Psoas muscle (tissue), 7 donors: ENCODE measurements at regions not wholly inside any gene's neighbourhood (a gene's known extent, or its start where the extent isn't known, plus 50 kb on each side); places are given as distances from the start of the nearest gene placed in this dataset.

Experiments
- ATAC-seq, 4 donors: fragments of 200-7000 bp; cut with Tn5 transposase; one replicate each; pipeline ENCODE4 v1.9.1; 2020; ENCODE audit warnings: moderate library complexity in 3 of 4, mild to moderate bottlenecking in 2 of 4
- DNase-seq, 2 donors: peaks; one replicate each; pipeline ENCODE4 v3.0.0-alpha.2; 2020
- H3K27ac ChIP-seq: fragments of 200-600 bp; one replicate; pipeline ENCODE4 v1.8.0; 2022
- H3K27me3 ChIP-seq, 3 donors: fragments of 200-600 bp in 1 of 3; one replicate each; pipeline versions ENCODE4 v1.6.1 to v1.8.0; 2013 to 2022; ENCODE audit warnings: low read length in 2 of 3, mild to moderate bottlenecking in 2 of 3, moderate library complexity in 1 of 3; ENCODE audit not compliant: insufficient read depth in 3 of 3
- H3K36me3 ChIP-seq, 2 donors: fragments of 200-600 bp in 1 of 2; one replicate each; pipeline versions ENCODE4 v1.6.1 to v1.8.0; 2013 to 2022; ENCODE audit warnings: low read depth in 1 of 2, mild to moderate bottlenecking in 1 of 2, moderate library complexity in 1 of 2; ENCODE audit not compliant: insufficient read depth in 1 of 2
- H3K4me1 ChIP-seq: fragments of 200-600 bp; one replicate; pipeline ENCODE4 v1.8.0; 2022
- H3K4me3 ChIP-seq: fragments of 200-600 bp; one replicate; pipeline ENCODE4 v1.8.0; 2022; ENCODE audit warnings: mild to moderate bottlenecking
- H3K9me3 ChIP-seq: fragments of 200-600 bp; one replicate; pipeline ENCODE4 v1.8.0; 2022
- CTCF ChIP-seq: fragments of 200-600 bp; IDR thresholded peaks from one replicate; pipeline ENCODE4 v1.8.0; 2022; ENCODE audit warnings: antibody characterized with exemption
- WGBS, 3 donors: extraction: QIAGEN DNeasy Blood & Tissue Kit; methylation state at CpG; one replicate each; pipeline versions ENCODE4 v1.1.6 to v1.1.7; 2013; 5-methylcytosine and 5-hydroxymethylcytosine counted together
- intact Hi-C, 2 donors: fragments of 100-400 bp; cut with DNase I; formaldehyde crosslinking; loops; one replicate each; pipeline versions ENCODE4 v1.11.0 to v1.14.2; 2022
- donor health status: healthy with polysubstance abuse.
- donor health status: DM: no; HTN: no; CAD: no; lungs with moderate emphysema.
- donor health status: Bipolar disorder and iron deficiency.
- donor health status: healthy.
- donor health status: DM: yes; HTN: yes; CAD: no.
- donor health status: DM: no; HTN: no; CAD: no.
- donor health status: DM: yes; HTN: yes; CAD: no.

- H3K27ac ChIP-seq = no peak overlapping the region
- no peak overlapping the region for H3K4me3 ChIP-seq
- 41 to 54% (median 42%) methylated on average over 6 of the region's 6 CpGs for WGBS, 3 donors
- no peaks in the 10 kb centered on the region for H3K27me3 ChIP-seq
- H3K9me3 ChIP-seq = no peaks in the 10 kb centered on the region
- DNase-seq (no peak), ATAC-seq (no peak)
- TF ChIP-seq CTCF = no peak
- no peaks in the 10 kb centered on the region for H3K4me1 ChIP-seq
- no peaks in the 10 kb centered on the region for H3K36me3 ChIP-seq
- intact Hi-C loops = no loop called here
These were observed 194.4 kb downstream of the TMX3 start for GRCh38 chr18:68520406-68521075.

DNA sequence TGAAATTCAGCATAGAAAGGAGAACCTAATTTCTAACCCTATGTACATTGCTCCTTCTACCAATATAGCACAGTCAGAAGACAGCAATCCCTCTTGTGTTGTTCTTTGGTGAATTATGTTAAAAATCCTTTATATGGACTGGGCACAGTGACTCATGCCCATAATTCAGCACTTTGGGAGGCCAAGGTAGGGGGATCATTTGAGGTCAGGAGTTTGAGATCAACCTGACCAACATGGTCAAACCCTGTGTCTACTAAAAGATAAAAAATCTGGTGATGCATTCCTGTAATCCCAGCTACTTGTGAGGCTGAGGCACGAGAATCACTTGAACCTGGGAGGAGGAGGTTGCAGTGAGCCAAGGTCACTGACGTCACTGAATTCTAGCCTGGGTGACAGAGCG, 195.6 kb downstream of the TMX3 start:
- H3K9me3 ChIP-seq = no peaks in the 10 kb centered on the region
- DNase-seq (no peak), ATAC-seq (no peak)
- H3K4me3 ChIP-seq = no peak overlapping the region
- no peaks in the 10 kb centered on the region for H3K36me3 ChIP-seq
- H3K27me3 ChIP-seq = no peaks in the 10 kb centered on the region
- intact Hi-C loops = no loop called here
- no peak overlapping the region for H3K27ac ChIP-seq
- 79 to 82% (median 80%) methylated on average over 3 of the region's 3 CpGs for WGBS, 3 donors
- no peaks in the 10 kb centered on the region for H3K4me1 ChIP-seq
- TF ChIP-seq CTCF = no peak

- intact Hi-C loops = no loop called here
- no peak for TF ChIP-seq CTCF
- Histone ChIP-seq H3K36me3 (no peaks in the 10 kb centered on the region), H3K4me3 (no peak overlapping the region), H3K27ac (no peak overlapping the region), H3K4me1 (no peaks in the 10 kb centered on the region), H3K27me3 (no peaks in the 10 kb centered on the region), H3K9me3 (no peaks in the 10 kb centered on the region)
- WGBS, 3 donors = 78 to 85% (median 83%) methylated on average over 2 of the region's 2 CpGs
- no peak for ATAC-seq
- DNase-seq = no peak
These were observed 205.0 kb downstream of the TMX3 start for GRCh38 chr18:68509902-68510301.

DNA sequence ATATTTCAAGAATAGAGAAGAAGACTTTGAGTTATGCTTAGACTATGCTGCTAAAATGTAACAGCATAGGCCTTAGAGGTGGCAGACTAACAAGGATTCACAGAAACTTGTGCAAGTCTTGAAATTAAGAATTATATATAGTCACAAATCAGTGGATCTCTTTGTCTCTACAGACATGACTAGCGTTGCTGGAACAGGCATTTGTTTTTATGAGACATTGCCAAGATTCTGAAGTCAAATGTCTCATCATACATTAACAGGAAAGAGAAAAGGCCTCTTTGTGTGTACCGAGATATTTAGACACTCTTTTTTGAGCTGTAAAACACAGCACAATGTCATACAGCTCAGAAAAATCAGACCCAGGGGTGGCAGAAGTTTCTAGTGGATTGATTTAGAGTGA, 207.1 kb downstream of the TMX3 start:
- ATAC-seq (no peak), DNase-seq (no peak)
- no peaks in the 10 kb centered on the region for H3K36me3 ChIP-seq
- no peaks in the 10 kb centered on the region for H3K9me3 ChIP-seq
- no peaks in the 10 kb centered on the region for H3K27me3 ChIP-seq
- H3K4me1 ChIP-seq = no peaks in the 10 kb centered on the region
- 11 to 22% (median 18%) methylated on average over 2 of the region's 2 CpGs for WGBS, 3 donors
- H3K4me3 ChIP-seq = no peak overlapping the region
- intact Hi-C loops = no loop called here
- no peak overlapping the region for H3K27ac ChIP-seq
- TF ChIP-seq CTCF = no peak

DNA sequence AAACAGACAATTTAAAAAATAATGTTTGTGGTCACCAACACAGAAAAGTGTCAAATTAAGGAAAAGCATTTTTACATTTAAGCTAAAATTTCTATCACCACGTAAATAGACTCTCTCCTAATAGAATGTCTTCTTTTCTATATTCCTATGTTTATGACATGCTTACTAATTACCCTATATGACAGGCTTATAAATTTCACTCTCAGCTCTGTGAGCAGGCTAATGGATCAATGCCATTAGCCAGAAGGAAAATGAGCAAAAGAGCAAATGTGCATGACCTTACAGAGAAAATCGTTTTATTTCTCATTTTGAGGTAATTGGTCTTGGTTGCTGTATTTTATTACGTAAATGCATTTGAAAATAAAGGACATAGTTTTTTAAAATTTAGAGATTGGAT, 209.7 kb downstream of the TMX3 start:
- Histone ChIP-seq H3K4me1 (no peaks in the 10 kb centered on the region), H3K36me3 (no peaks in the 10 kb centered on the region), H3K9me3 (no peaks in the 10 kb centered on the region), H3K27me3 (no peaks in the 10 kb centered on the region), H3K4me3 (no peak overlapping the region), H3K27ac (no peak overlapping the region)
- intact Hi-C loops = no loop called here
- TF ChIP-seq CTCF = no peak
- ATAC-seq = no peak
- no peak for DNase-seq
- 39 to 61% (median 45%) methylated on average over 3 of the region's 3 CpGs for WGBS, 3 donors
